ELR (cell line): ENCODE measurements at regions not wholly inside any gene's neighbourhood (a gene's known extent, or its start where the extent isn't known, plus 50 kb on each side); places are given as distances from the start of the nearest gene placed in this dataset.

Source experiments
- DNase-seq: peaks from one replicate; pipeline ENCODE4 v3.0.0-alpha.2; 2015; ENCODE audit warnings: low read depth

DNA sequence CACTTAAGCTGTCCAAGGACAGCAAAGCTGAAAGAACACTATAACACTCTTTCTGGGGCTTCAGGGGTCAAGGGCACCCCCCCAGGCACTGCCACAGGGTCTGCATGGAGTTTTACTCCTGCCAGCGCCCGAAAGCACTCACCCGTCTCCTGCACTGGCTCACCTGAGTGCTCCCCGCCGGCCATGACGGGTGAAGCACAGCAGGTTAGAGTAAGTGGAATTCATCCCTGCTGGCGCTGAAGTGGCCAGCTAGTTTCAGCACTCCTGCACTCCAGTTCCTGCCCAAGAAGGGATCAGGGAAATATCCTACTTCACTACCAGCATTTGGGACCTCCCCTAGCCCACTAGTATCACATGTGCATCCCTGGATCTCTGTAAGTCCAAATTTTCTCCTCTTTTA is 516.0 kb downstream of the ZNF608 start:
- DNase-seq: no peak

DNA sequence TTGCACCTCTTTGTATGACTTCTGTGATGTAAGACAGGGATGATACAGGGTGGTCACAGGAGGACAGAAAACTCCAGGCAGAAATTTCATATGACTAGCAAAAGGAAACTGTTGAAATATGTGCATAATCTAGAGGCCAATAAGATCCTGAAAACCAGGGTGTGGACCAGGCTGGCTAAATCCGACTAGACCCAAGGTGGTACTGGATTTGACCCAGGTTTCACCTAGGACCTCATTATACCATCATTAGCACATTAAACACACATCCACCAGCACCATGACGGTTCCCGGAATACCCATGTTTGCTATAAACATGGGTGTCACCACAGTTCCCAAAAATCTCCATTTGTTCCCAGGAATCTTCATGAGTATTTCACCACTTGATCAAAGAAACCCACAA is 517.1 kb downstream of the ZNF608 start:
- no peak for DNase-seq

DNA sequence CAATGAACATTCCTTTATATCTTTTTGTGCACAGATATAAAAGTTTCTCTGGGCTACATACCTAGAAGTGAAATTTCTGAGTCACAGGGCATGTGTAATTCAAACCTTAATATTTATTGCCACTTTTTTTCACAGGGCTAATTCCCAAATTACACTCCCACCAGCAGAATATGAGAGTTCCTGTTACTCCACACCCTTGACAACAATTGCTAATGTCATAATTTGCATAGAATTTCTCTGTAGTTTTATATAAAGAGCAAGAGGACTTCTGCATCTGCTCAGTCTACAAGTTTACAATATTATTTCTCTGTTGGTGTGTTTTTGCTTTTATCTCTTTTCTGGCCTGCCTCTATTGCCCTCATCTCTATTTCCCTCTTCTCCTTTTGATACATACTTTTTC is 518.5 kb downstream of the ZNF608 start:
- DNase-seq: no peak

DNA sequence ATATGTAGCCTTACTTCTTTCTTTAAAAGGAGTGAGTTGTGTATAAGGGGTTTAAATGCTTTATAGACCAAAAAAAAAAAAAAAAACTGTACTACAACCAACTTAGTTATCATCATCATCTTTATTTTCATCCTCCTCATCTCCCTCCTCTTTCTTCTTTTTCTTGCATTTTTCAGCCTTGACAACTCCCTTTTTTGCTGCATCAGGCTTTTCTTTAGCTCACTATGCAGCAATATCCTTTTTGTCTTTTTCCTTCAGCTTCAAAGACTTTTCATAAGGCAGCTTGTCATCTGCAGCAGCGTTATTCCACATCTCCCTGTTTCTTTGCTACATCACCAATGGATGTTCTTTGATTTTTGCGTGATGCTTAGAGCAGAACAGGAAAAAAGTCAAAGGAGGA is 526.0 kb downstream of the ZNF608 start:
- no peak for DNase-seq

DNA sequence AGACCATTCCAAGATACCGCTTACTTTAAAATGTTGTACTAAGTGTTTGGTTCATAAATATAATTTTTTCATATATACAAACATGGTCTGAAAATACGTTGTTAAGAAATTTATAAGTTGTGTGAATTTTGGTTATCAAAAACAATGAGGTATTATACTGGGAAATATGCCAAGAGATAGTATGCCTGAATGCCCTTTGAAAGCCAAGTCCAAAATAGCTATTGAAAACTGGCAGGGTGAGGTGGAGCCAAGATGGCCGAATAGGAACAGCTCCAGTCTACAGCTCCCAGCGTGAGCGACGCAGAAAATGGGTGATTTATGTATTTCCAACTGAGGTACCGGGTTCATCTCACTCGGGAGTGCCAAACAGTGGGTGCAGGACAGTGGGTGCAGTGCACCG is 533.5 kb downstream of the ZNF608 start:
- DNase-seq: no peak

DNA sequence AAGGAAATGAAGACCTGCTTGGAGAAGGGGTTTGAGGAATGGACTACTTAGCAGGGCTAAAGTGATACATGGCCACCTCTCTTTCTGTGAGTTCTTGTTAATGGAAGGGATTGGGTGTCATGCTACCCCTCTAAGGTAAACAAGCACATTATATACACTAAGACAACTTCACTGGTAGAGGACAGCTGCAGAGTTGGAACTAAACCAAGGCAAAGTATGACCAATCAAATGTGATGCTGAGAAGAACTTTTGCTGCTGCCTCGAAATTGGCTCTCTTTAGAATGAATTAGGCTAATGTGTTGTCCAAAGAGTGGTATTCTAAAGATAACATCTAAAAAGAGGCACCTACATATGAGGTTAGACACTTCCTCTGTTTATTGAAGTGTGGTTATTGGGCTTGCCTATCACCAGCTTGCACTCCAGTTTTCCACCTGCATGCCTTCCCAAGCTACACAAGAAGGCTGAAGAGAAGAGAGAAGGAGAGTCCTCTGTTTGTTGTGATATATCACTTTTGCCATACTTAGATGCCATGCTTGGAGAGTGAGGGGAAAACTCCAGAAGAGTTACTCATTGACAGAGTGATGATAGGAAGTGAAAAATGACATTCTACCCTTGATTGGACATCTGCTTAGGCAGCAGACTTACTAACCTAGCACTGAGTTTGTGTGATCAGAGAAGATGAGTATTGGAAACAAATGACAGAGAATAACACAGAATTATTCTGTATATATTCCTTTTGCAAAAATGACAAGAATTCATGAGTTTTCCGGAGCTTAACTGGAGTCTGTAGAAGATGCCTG is 536.1 kb downstream of the ZNF608 start:
- no peak for DNase-seq

DNA sequence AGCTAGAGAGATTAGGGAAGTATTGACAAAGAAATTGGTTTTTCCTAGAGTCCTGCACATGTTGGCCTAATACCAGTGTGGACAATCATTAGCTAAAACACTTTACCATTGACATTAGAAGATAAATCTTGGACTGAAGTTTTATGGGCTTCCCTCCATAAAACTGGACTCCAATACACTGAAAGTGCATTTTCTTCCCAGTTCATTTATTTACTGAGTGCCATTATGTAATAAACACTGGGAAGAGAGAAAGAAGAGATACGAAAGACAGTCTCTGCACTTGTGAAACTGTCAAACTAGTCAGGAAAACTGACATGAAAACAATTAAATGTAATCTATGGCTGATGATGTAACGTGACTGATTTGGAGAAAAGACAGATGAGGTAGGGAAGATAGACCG is 539.3 kb downstream of the ZNF608 start:
- DNase-seq: no peak

DNA sequence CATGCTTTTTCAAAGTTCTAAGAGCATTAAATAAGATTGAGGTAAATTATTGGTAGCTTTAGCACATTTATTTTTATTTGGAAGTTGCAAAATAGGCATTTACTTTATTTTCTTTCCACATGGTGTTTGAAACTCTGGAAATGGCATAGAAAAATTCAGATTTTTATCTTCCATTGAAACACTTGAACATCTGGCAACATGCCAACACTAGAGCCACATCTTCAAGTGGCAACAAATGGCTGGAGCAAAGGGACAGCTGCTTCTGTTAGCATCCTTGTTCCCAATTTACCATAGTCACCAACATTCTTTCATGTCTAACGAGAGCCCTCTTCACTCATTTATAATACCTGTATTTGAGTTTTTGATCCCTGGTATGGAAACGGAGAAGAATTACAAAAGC is 539.9 kb downstream of the ZNF608 start:
- DNase-seq: no peak

DNA sequence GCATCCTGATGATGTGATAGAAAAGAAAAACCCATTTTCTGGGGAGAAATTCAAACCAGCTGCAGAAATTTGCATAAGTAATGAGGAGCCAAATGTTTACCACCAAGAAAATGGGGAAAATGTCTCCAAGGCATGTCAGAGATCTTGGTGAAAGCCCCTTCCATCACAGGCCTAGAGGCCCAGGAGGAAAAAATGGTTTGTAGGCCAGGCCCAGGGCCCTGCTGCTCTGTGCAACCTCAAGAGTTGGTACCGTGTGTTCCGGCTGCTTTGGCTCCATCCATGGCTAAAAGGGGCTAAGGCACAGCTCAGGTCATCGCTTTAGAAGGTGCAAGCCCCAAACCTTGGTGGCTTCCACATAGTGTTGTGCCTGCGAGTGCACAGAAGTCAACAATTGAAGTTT is 543.1 kb downstream of the ZNF608 start:
- no peak for DNase-seq

DNA sequence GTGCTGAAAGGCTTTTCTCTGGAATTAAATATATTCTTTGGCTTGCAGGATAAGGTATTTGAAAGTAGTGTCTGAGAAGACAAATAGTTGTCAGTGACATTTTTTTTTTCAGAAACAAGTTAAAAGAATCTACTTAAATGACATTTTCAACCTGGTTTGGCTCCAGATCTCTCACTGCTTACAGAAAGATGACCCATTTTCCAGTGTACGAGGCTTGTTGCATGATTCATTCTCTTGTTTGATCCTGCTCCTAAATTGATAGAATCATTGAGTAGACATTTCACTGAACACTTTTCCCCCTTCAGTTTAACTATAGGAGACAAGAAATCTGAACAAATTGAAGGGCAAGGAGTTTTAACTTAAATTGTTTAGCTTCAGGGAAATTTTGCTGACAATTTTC is 546.1 kb downstream of the ZNF608 start:
- no peak for DNase-seq

DNA sequence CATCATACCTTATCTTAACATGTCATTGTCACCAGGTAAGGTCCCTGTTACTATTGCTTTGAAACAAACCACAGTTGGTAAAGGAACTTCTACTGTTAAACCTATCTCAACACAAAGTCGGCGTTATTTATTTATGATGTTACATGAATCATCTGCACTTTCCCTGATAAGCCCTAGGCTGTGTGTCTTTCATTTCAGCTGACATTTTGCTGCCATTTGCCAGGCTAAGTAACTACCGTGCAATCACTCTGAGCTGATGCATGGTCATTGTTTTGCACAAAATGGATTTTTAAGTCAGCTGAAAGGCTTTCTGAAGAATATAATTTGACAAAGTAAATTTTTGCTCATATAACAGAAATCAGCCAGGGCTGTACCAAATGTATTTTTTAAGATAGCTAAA is 546.5 kb downstream of the ZNF608 start:
- no peak for DNase-seq

DNA sequence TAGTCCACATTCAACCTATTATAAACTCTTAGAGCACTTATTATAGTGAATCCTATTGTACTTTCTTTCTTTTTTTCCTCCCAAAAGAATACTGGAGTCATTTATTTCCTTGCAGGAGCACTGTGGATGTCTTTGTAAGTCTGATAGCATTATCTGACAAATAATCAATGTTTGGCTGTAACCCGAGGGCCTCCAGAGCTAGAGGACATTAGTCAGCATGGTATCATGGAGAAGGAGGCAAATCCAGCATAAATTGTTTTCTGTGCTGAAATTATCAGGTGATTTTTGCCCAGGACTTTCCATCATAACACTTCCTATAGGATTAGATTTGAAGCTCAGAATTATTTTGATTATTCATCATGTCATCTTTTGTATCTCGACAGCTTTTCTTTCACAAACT is 551.0 kb downstream of the ZNF608 start:
- DNase-seq: no peak

DNA sequence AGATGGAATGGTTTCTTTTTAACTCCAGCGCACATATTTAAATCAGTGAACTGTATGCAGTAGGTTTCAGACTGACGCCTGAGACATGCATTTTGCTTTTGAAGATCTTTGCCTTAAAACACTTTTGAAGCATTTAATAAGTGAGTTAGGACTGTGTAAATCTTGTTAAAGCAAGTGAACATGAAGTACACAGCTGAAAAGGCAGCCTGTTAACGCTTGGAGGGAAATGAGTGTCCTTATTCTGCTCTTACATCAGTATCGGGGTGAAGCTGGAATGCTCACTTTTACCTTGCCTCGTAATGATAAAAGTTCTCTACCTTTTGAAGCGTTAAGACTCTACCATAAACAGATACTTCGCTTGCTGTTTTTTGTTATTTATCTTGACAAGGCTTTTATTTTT is 552.2 kb downstream of the ZNF608 start:
- no peak for DNase-seq

DNA sequence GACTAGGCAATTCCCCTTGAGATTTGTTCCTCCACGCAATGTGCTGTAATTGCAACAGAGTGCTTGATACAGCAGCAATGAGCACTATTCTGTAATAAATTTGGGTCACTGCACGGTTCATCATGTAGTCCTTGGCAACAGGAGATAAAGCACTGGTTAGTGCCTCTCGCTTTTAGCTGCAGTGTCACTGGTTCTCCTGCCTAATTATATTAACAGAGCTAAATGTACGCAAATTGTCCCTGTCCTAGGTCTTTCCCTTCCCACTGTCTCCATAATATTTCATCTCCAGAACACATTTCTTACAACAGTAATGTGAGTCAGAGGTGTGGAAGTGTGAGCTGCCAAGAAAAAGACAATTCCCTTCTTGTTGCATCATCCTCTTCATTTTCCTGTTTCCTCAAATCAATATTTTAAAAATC is 553.1 kb downstream of the ZNF608 start:
- DNase-seq: no peak

DNA sequence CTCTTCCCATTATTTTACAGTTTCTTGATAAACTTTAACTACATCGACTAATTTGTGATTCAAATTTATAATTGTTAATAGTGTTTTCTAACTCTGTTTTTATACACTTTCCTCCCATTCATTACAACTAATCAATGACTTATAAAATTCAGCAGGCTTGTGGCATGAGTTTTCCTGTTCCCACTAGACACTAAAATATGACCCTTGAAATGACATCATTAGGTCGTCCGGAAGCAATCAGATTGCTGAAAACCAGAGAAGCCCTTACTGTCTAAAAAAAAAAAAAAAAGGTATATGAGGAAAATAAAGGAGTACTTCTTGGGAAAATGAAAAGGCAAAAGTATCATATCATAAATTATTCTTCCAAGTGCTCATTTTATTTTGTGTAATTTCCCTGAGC is 553.7 kb downstream of the ZNF608 start:
- no peak for DNase-seq

DNA sequence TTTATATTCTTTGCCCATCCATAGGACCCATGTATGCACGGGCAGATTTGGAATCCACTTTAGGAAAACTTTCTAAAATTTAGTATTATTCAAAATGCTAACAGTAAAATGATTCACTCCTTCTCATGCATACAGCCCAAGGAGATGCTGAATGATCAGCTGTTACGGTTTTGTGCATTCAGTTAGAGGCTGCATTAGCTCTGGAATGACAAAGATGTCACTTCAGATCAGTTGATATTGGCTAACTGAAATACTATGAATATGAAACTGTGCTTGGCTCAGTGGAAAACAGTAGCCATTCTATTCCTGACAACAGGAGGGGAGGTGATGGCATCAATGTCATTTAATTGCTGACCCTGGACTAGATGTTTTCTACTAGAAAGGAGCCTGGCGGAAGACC is 560.7 kb downstream of the ZNF608 start:
- no peak for DNase-seq

DNA sequence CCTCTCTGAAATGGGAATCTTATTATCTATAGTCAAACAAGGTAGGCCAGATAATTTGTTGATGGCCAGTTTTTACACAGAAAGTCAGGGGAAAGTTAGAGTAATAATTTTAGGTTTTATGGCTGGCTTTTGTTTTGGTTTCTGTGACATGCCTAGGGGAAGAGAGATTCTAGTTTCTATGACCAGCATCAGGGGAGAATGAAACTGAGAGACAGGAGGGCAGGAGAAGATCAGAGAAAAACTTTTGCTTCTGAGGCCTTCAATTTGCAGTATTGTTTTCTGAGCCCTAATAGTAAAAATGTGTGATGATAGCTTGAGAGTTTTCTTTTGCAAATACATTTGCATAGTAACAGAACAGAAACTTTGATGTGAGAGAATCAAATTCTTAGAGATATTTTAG is 564.3 kb downstream of the ZNF608 start:
- no peak for DNase-seq

DNA sequence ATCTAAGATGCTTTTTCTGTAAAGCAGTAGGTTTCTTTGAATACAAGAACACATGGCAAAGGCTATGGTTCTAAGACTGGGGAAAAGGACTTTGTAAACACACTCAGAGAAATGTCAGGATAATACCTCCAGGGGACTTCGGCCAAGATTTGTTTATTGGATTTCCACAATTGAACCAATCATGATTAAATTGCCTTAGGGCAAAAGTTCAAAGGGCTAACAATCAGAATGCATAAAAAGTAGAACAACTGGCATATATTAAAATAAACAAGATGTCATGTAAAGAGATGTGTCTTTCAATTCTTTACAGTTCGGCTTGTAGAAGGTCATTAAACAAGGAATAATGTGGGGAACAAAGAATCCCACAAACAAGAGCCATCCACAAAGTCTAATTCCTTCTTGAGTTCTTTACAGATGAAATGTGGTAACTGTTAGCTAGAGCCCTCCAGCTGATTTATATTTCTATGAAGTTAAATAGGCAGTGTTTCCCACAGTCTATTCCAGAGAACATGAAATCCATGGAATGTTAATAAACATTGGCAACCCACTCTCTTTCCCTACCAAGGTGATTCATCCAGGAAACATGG is 565.5 kb downstream of the ZNF608 start:
- DNase-seq: no peak

DNA sequence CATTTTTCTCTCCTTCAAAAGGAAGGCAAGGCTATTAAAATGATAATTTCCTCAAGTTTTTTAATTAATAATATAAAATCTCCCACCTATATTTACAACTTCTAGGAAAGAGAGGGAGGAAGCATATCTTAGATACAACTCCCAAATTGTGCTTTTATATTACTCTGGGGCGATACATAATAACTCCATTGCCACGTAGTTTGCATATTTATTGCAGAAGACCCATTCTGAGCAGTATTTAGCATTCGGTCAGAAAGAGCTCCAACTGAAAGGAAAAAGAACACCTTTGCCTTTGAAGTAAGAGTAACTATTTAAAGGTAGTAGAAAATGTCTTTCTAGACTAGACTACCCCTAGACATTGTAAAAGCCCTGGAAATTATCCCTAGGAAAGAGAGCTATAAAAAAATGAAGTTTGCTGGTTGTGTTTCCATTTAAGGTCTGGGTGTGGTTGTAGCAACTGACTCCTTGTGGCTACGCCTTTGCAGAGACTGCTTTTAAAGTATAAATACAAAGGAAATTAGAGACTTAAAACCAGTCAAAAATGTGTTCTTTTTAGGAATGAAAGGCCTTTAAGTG is 566.1 kb downstream of the ZNF608 start:
- no peak for DNase-seq

DNA sequence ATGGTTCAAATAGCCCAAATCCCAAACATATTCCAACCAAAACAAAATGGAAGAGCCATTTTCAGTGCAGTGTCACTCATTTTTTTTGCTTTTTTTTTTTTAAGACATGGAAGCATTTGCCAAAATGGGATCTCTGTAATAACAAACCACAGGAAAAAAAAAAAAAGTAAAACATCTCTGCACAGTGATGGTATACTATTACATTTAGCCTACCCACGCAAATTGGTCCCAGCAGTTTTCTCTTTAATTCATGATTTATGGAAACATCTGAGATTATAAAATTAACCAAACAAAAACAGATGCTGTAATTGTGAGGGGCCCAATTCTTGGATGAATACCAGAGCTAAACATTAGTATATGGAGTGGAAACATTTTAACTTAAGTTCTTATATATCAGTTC is 566.6 kb downstream of the ZNF608 start:
- no peak for DNase-seq

DNA sequence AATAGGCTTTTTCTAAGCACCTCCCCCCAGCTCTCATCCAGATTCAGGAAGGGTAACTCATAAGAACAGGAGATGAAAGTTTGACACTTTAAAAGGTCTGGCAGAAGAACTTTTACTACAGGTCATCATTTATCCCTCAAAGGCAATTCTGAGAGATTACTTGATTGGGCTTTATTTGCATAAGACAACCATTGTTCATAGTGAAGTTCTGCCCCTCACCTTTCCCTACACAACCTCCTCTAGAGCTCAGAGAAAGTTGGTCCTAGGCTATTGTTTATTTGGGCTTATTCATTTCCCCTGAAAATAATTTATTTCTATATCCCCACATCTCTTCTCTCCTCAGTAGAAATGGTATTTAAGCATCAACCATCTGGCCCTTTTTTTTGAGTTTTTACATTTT is 568.4 kb downstream of the ZNF608 start:
- DNase-seq: no peak

DNA sequence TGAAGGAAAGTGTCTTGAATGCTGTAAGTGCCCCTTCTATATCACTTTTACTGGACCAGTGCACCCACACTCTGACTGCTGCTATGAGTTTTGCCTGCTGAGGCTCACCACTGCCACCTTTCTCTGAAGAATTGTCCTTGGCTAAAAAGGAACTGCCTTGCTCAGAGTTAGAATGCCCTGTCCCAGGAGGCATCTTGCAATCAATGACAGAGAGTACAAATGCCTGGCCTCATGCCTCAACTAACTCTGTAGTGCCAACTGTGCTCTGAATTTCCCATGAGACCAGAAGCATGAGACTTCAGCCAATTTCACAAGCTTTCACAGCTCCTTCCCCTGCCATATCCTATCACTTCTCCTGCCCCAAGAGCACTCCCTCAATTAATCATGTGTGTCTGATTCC is 569.7 kb downstream of the ZNF608 start:
- no peak for DNase-seq

DNA sequence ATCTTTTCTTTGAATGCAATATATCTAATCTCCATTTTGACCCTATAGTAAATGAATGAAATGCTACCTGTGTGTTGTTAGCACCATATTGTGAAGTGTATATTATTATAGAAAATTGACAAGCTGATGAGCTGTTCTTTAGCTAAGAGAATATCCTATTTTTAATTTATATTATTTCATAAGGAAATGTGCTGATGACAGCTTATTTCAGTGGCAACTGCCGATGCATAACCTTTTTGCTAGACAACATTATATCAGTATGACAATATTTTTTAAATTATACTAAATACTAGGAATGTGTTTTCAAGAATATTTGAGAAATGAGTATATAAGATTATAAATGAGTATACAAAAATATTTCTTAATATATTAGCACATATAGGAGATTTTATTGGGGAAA is 573.1 kb downstream of the ZNF608 start:
- no peak for DNase-seq
